ENCODE measurements at regions not wholly inside any gene's neighbourhood (a gene's known extent, or its start where the extent isn't known, plus 50 kb on each side); places are given as distances from the start of the nearest gene placed in this dataset.

- Histone ChIP-seq H3K4me1 (no peaks in the 10 kb centered on the region), H3K36me3 (no peaks in the 10 kb centered on the region), H3K27ac (no peak overlapping the region), H3K4me3 (no peak overlapping the region), H3K9me3 (no peaks in the 10 kb centered on the region), H3K27me3 (no peaks in the 10 kb centered on the region)
- WGBS, 5 donors, result 77 to 90% (median 89%) methylated on average over 3 of the region's 3 CpGs
- no peak for DNase-seq
- intact Hi-C loops (cut with DNase I; ENCODE audit: low total_unique reads), result no loop called here
- no peak for TF ChIP-seq CTCF (IDR thresholded peaks at IDR 0.05)
- no peak for TF ChIP-seq EP300 (IDR thresholded peaks at IDR 0.05)
- TF ChIP-seq POLR2A (IDR thresholded peaks at IDR 0.05), result no peak
- no peak for TF ChIP-seq POLR2AphosphoS5 (IDR thresholded peaks at IDR 0.05)
Observed at GRCh38 chr2:195001924-195002323, 655.1 kb upstream of the SLC39A10 start.

- TF ChIP-seq EP300 (IDR thresholded peaks at IDR 0.05) (no peak), POLR2AphosphoS5 (IDR thresholded peaks at IDR 0.05) (no peak), POLR2A (IDR thresholded peaks at IDR 0.05) (no peak), CTCF (IDR thresholded peaks at IDR 0.05) (no peak)
- WGBS, 5 donors, result 34 to 50% (median 44%) methylated on average over 4 of the region's 4 CpGs
- Histone ChIP-seq H3K36me3 (no peaks in the 10 kb centered on the region), H3K9me3 (no peaks in the 10 kb centered on the region), H3K27ac (no peak overlapping the region), H3K4me3 (no peak overlapping the region), H3K4me1 (no peaks in the 10 kb centered on the region), H3K27me3 (no peaks in the 10 kb centered on the region)
- intact Hi-C loops (cut with DNase I; ENCODE audit: low total_unique reads), result no loop called here
- DNase-seq, result no peak
Observed at GRCh38 chr2:194999771-195000170, 657.3 kb upstream of the SLC39A10 start.

DNA sequence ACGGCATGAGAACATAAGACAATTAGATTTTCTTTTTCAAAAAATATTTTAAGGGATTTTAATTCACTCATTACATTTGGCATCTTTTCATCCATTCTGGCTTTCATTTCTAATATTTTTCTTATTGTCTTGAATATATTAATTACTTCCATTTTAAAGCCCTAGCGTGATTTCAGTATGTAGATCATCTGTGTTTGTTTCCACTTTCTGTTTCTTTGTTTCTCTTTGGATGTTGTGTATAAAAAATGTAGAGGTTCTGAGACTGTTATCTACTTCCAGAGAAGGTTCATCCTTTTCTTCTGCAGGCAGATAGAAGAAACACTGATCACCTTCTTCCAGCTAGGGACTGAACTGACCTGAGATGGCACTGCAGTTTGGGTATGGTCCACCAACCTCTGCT is 664.4 kb upstream of the SLC39A10 start:
- TF ChIP-seq EP300 (IDR thresholded peaks at IDR 0.05) (no peak), POLR2AphosphoS5 (IDR thresholded peaks at IDR 0.05) (no peak), POLR2A (IDR thresholded peaks at IDR 0.05) (no peak), CTCF (IDR thresholded peaks at IDR 0.05) (no peak)
- Histone ChIP-seq H3K36me3 (no peaks in the 10 kb centered on the region), H3K27me3 (no peaks in the 10 kb centered on the region), H3K4me1 (no peaks in the 10 kb centered on the region), H3K9me3 (no peaks in the 10 kb centered on the region), H3K27ac (no peak overlapping the region), H3K4me3 (no peak overlapping the region)
- intact Hi-C loops (cut with DNase I; ENCODE audit: low total_unique reads), result no loop called here
- DNase-seq, result no peak
- WGBS, 5 donors, result 81 to 91% (median 85%) methylated on average over 2 of the region's 2 CpGs

DNA sequence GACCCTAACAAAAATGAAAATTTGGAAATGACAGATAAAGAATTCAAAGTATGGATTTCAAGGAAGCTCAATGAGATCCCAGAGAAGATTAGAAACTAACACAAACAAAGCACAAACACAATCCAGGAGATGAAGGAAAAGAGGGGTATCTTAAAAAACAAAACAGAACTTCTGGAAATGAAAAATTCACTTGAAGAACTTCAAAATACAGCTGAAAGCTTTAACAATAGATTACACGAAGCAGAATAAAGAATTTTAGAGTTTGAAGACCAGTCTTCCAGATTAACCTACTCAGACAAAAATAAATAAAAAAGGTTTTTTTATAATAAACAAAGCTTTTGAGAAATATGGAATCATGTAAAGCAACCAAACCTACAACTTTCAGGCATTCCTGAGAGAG is 671.8 kb upstream of the SLC39A10 start:
- Histone ChIP-seq H3K4me1 (no peaks in the 10 kb centered on the region), H3K36me3 (no peaks in the 10 kb centered on the region), H3K9me3 (peaks cover 0 to 35% (median 23%) of the 10 kb centered on the region in 4 donors), H3K27me3 (no peaks in the 10 kb centered on the region), H3K27ac (no peak overlapping the region), H3K4me3 (no peak overlapping the region)
- intact Hi-C loops (cut with DNase I; ENCODE audit: low total_unique reads), result no loop called here
- TF ChIP-seq EP300 (IDR thresholded peaks at IDR 0.05) (no peak), POLR2A (IDR thresholded peaks at IDR 0.05) (no peak), CTCF (IDR thresholded peaks at IDR 0.05) (no peak), POLR2AphosphoS5 (IDR thresholded peaks at IDR 0.05) (no peak)
- 49 to 80% (median 73%) methylated on average over 1 of the region's 1 CpG for WGBS, 5 donors
- no peak for DNase-seq

All from stomach (tissue), 8 donors.